T47D (cell line): ENCODE measurements at regions not wholly inside any gene's neighbourhood (a gene's known extent, or its start where the extent isn't known, plus 50 kb on each side); places are given as distances from the start of the nearest gene placed in this dataset.

ENCODE experiments used
- DNase-seq, 2 experiments: peaks; one replicate each; pipeline versions ENCODE4 v3.0.0 to v3.0.0-alpha.2; 2011 to 2012; ENCODE audit warnings: low read depth in 1 of 2, low spot score in 1 of 2
- JUND ChIP-seq: IDR thresholded peaks from 2 replicates; pipeline ENCODE4 v1.6.1; 2012; ENCODE audit warnings: low read depth
- in situ Hi-C: cut with HindIII; loops from 2 replicates; pipeline ENCODE4 v1.10.0; 2016; ENCODE audit warnings: low sequenced_read_pairs, low pct_unique_long_range_greater_than_20kb

DNA sequence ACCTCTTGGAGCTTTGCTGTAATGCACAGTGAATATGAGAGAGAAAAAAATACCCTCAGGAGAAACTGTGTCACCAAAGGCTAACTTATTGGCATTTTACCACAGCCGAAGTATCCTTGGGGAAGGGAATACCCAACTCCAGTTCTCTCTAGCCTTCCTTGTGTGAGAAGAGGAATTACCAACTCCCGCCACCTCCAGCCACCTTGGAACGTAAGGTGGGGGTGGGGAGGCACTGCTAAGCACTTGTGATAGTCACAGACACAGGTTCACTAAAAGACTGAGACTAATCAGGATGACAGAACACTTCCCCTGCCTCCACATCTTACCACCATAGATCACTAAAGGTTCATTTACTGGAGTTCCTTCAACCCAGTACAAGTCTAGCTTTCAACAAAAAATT, 102.0 kb upstream of the ADAMTS19 start:
- no peak for DNase-seq
- no peak for TF ChIP-seq JUND
- in situ Hi-C loops = no loop called here

DNA sequence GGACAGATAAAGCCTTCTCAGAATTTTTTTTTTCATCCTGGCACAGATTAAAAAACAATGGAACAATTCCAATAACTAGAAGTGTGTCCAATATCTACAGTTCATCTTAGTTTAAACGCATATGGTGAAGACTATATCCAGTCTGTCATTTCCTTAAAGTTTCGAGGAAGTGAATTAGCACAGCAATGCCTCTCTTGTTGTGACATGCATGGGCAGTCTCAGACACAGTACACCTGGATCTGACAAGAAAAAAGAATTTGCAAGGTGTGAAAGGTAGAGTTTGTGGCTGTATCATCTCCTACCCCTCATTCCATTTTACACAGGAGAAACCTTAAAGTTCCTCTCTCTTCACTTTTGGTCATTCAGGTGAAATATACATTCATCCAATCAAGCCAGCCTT, 100.6 kb upstream of the ADAMTS19 start:
- no peak for DNase-seq
- in situ Hi-C loops = no loop called here
- TF ChIP-seq JUND = no peak

DNA sequence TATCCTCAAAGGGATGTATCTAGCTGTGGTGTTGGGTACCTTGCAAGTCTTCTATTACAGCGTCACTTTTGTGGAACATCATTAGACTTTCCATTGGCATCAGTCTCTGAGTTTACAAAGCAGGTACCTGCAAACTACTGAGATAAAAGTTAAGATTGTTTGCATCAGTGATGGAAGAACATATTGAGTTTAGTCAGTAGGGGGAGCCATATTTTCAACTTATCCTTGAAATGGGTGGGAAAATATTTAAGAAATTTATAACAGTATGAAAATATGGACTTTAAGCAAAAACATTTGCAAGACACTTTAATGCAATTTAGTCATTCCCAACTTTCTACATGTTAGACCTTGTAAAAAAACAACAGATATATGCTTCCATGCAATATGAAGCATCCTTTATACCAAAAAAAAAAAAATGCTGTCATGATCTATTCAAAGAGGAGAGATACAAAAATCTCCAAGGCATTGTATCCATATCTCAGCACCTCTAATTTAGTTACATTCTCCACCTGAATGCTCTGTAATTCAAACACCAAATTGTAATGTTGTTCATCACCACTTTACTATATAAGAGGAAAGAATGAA, 98.6 kb upstream of the ADAMTS19 start:
- no peak for TF ChIP-seq JUND
- DNase-seq = peak in 1 of 2 experiments; percentile 26
- in situ Hi-C loops = no loop called here

DNA sequence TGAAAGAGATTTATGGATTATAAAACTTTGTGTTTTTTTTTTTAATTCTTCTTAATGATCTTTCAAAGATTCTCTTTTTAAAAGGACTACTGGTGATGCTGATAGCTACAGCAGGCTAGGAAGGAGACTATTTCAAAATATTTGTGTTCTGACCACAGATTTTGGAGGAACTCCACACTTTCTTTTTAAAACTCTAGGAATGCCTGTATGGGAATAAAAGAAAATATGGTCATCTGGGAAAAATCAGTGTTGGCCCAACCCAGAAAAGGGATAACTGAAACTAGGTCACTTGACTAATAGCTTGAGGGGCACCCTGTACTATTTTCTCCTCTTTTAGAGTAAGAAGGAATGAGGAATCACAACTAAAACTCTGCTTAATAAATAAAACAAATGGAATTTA, 97.6 kb upstream of the ADAMTS19 start:
- no peak for DNase-seq
- no peak for TF ChIP-seq JUND
- in situ Hi-C loops = no loop called here

DNA sequence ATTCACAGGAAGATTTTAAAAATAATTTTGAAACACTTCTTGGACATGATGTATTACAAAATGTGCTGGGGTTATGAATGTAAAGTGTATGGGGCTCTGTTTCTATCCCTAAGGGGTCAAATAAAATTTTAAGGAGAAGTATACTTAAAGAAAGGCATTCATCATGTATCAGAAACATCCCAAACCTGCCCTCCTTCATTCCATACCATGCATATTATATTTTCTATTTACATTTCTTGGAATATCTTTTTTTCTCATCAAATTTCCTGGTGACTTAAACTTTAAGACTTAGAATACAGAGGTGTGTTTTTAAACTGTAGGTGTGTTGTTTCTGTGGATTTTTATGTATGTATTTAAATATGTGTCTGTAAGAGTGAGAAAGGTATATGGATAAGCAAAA, 96.1 kb upstream of the ADAMTS19 start:
- in situ Hi-C loops = no loop called here
- TF ChIP-seq JUND = peak; percentile 12; the same call in 1 of the 2 replicates
- DNase-seq = peak in 1 of 2 experiments; percentile 74

DNA sequence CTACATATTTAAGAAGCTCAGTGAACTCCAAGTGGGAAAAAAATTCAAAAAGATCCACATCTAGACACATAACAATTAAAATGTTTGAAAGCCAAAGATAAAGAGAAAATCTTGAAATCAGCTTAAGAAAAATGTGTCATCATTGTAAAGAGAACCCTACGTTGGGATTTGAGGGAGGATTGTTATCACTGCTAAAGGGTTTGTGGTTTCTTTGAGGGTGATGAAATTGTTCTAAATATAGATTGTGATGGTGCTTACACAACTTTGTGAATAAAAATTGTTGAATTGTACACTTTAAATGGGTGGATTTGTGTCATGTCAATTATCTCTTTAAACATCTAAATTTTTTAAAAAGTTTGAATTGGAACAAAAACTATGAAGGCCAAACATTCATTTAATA, 92.2 kb upstream of the ADAMTS19 start:
- no peak for DNase-seq
- no peak for TF ChIP-seq JUND
- in situ Hi-C loops = no loop called here

DNA sequence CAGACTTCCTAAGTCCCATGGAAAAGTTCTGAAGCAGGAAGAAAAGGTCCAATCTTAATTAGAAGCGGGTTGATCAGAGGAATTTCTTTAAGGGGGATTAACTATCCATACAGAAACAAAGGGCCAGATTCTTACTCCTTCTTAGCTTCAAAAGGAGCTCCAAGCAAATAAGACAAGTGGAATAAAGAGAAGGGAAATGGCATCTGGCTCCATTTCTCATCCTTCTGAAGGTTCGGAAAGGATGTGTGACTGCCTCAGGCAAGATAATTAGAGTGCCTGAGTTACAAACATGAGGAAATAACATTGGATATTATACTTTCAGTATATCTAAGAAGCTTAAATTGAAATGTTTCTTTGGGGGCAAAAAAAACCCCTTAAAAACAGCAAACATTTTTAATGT, 88.1 kb upstream of the ADAMTS19 start:
- TF ChIP-seq JUND = no peak
- in situ Hi-C loops = no loop called here
- peak in 1 of 2 experiments; percentile 15 for DNase-seq

DNA sequence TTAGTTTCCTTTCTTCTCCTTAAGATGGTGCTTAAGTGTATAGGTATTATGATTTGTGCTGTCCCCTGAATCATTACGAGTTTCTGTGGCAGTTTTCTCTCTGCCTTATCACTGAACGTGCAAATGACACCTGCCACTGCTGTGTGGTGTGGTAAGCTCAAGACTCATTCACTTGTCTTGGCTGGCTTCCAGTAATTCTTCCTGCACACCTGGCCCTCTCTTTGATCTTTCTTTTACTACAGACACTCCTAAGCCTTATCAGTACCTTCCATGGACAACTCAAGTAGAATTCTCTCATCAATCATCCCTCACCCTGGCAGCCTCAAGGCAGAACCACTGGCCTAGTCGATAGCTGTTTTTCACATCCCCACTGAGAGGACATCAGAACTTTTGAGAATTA, 82.6 kb upstream of the ADAMTS19 start:
- in situ Hi-C loops = no loop called here
- DNase-seq = no peak

DNA sequence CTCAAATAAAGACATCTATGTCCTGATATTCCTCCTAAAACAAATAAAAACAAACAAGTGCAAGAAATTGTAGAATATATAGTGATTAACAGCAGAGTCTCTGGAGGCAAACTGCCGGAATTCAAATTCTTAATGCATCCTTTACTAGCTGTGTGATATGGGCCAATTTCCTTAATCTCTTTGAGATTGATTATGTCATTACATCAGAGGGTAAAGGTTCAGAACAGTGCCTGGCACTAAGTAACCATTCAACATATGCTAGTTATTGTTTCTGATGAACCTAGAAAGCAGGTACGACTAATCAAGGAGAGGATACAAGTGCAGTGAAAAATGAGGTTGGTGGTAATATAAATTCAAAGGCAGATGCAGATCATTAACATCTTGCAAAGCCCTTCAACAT, 81.1 kb upstream of the ADAMTS19 start:
- TF ChIP-seq JUND = no peak
- no peak for DNase-seq
- in situ Hi-C loops = no loop called here

More for the DNA sequence above, 82.6 kb upstream of the ADAMTS19 start:
- TF ChIP-seq JUND = no peak

DNA sequence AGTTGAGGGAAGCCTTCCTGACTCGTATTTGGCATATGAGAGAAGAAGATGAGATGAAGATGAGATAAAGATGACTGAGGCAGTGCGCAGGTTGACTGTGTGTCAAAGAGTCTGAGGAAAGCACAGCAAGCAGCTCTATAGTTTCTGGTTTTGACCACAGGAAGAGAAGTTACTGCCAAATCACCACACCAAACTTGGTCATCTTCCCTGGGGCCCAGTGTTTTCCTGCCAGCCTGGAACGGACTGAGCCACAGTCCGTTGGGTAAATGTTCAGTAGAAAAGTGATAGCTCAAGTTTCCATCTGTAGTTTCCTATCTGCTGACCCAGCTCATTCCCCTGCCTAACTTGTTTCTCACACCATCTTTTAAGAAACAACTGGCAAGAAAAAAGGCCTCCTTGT, 80.7 kb upstream of the ADAMTS19 start:
- no peak for TF ChIP-seq JUND
- in situ Hi-C loops = no loop called here
- DNase-seq = no peak

DNA sequence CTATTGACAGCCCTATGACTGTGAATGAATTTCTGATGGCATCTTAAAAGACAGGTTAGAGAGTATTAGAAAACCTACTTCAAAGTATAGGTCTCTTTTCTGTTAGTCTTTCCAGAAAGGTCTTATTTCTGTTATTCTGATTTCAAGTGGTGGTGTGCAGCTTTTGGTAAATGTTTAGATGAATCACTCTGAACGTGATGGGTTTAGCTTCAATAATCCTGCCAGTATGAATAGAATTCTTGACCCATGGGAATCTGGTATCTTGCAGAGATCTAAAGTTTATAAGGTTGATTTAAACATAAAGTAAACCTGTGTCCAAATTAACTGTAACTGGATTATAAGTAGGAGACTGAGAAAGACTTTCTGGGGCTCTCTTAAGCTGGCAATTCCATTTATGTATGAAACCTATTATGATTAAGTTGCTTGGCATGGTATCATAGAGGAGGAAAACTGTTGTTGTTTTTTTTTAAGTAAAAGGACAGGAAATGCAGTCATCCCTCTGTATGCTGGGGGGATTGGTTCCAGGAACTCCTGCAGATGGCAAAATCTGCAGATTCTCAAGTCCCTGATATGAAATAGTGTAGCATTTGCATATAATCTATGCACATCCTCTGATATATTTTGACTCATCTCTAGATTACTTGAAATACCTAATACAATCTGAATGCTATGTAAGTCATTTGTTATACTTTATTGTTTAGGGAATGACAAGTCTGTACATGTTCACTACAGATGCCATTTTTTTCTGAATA, 77.0 kb upstream of the ADAMTS19 start:
- DNase-seq = no peak
- in situ Hi-C loops = no loop called here
- no peak for TF ChIP-seq JUND

DNA sequence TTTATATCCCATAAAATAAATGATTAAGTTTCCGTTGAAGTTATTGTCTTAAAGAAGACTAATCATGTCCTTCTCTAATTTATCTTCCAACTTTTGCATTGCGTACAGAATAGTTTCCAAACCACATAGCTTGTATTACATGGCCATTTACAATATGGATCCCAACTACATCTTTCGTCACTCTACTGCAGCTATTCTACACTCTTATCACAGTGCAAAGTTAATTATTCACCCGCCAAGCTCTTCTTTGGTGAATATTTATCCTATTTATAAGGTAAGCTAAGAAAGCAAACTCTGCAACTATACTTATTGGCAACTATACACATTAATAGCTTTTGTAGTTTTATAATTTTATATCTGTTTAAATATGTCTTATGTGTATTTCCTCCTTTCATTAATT, 75.9 kb upstream of the ADAMTS19 start:
- in situ Hi-C loops = no loop called here
- no peak for TF ChIP-seq JUND
- DNase-seq = no peak

DNA sequence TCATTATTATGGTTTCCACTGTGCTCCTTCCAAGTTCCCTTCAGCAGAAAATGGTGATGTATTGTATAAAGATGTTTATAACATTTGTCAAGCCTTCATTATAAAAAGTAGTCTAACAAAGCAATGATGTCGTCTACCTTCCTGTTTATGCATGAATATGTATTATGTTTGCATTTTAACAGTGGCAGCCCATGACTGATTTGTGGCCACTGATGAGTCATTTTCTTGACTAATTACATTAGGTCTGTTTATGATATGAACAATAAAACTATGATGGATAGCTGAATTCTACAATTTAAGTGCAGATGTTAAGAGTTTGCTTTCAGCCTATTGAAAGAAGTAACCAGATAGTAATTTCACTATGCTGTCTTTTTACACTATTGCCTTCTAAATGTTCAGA, 75.4 kb upstream of the ADAMTS19 start:
- in situ Hi-C loops = no loop called here
- DNase-seq = no peak

DNA sequence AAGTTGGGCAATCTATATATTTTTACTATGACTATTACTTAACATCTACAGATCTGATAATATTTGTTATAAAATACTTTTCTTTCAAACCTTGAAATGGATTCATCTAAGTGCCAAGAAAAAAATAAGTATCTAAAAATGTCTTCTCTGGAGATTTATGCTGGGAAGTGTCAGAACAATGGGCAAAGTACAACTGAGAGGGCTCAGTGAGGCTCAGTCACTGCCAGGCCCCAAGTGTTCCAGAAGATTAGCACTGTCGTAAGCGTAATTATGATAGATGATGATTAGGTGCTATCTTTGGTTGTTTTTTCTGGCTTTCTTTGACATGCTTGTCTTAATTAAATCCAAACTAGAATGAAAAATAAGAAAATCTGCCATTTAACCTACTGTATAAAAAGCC, 72.2 kb upstream of the ADAMTS19 start:
- in situ Hi-C loops = no loop called here
- DNase-seq = no peak
- TF ChIP-seq JUND = no peak

More for the DNA sequence above, 75.4 kb upstream of the ADAMTS19 start:
- no peak for TF ChIP-seq JUND
